NT2/D1 (cell line): ENCODE measurements at regions not wholly inside any gene's neighbourhood (a gene's known extent, or its start where the extent isn't known, plus 50 kb on each side); places are given as distances from the start of the nearest gene placed in this dataset.

Experiments
- SUZ12 ChIP-seq: IDR thresholded peaks from 2 replicates; pipeline ENCODE4 v1.6.1; 2011; ENCODE audit not compliant: insufficient read length, insufficient read depth; ENCODE audit errors: extremely low read depth
- ZNF274 ChIP-seq: IDR thresholded peaks from 2 replicates; pipeline ENCODE4 v1.6.1; 2011; ENCODE audit warnings: mild to moderate bottlenecking, low read depth, low read length

- no peak for TF ChIP-seq ZNF274
- TF ChIP-seq SUZ12 = no peak
These were observed 209.1 kb upstream of the LYPLAL1 start for GRCh38 chr1:218964471-218965185.
